NOMO-1 treated with DMSO at 0.1 percent for 48 hours (cell line): ENCODE measurements at regions not wholly inside any gene's neighbourhood (a gene's known extent, or its start where the extent isn't known, plus 50 kb on each side); places are given as distances from the start of the nearest gene placed in this dataset.
"Not testable (repeated sequence)": the region's sequence is repeated elsewhere in the genome, so short reads cannot be mapped to it uniquely, and the experiment has no call there.

ENCODE experiments used
- DNase-seq: peaks from one replicate; lab custom pipeline; 2025; ENCODE audit not compliant: unreplicated experiment; lab: John Stamatoyannopoulos, UW

- no peak for DNase-seq
Measured at GRCh38 chr11:21711341-21711740, 481.5 kb upstream of the ANO5 start.

- no peak for DNase-seq
Measured at GRCh38 chr11:21723678-21724077, 469.2 kb upstream of the ANO5 start.

- DNase-seq, result no peak
Measured at GRCh38 chr11:21727102-21727501, 465.8 kb upstream of the ANO5 start.

- no peak for DNase-seq
Measured at GRCh38 chr11:21736404-21736803, 456.5 kb upstream of the ANO5 start.

GRCh38 chr11:21752475-21753243 lies 440.2 kb upstream of the ANO5 start:
- DNase-seq, result not testable (repeated sequence)

- DNase-seq, result not testable (repeated sequence)
Measured at GRCh38 chr11:21753244-21753767, 439.6 kb upstream of the ANO5 start.

GRCh38 chr11:21761000-21761399 lies 431.9 kb upstream of the ANO5 start:
- no peak for DNase-seq

- DNase-seq, result no peak
Measured at GRCh38 chr11:21768388-21768787, 424.5 kb upstream of the ANO5 start.

- DNase-seq, result no peak
Measured at GRCh38 chr11:21769188-21769587, 423.7 kb upstream of the ANO5 start.

- no peak for DNase-seq
Measured at GRCh38 chr11:21771097-21771496, 421.8 kb upstream of the ANO5 start.

GRCh38 chr11:21774212-21774611 lies 418.7 kb upstream of the ANO5 start:
- DNase-seq, result no peak

GRCh38 chr11:21775911-21776310 lies 417.0 kb upstream of the ANO5 start:
- DNase-seq, result no peak

- DNase-seq, result no peak
Measured at GRCh38 chr11:21783954-21784353, 408.9 kb upstream of the ANO5 start.

GRCh38 chr11:21785351-21785750 lies 407.5 kb upstream of the ANO5 start:
- no peak for DNase-seq

GRCh38 chr11:21794306-21794705 lies 398.6 kb upstream of the ANO5 start:
- no peak for DNase-seq

GRCh38 chr11:21798216-21798615 lies 394.7 kb upstream of the ANO5 start:
- DNase-seq, result no peak

GRCh38 chr11:21804523-21804922 lies 388.4 kb upstream of the ANO5 start:
- not testable (repeated sequence) for DNase-seq

GRCh38 chr11:21806508-21806907 lies 386.4 kb upstream of the ANO5 start:
- DNase-seq, result no peak

- no peak for DNase-seq
Measured at GRCh38 chr11:21806947-21807346, 385.9 kb upstream of the ANO5 start.

- no peak for DNase-seq
Measured at GRCh38 chr11:21807350-21807749, 385.5 kb upstream of the ANO5 start.

GRCh38 chr11:21810650-21811049 lies 382.2 kb upstream of the ANO5 start:
- DNase-seq, result no peak

GRCh38 chr11:21811572-21811971 lies 381.3 kb upstream of the ANO5 start:
- no peak for DNase-seq

GRCh38 chr11:21814169-21814568 lies 378.7 kb upstream of the ANO5 start:
- DNase-seq, result no peak
